NCI-H187 (cell line): ENCODE measurements at regions not wholly inside any gene's neighbourhood (a gene's known extent, or its start where the extent isn't known, plus 50 kb on each side); places are given as distances from the start of the nearest gene placed in this dataset.
"Not testable (repeated sequence)": the region's sequence is repeated elsewhere in the genome, so short reads cannot be mapped to it uniquely, and the experiment has no call there.

Experiments
- DNase-seq, 2 experiments: peaks; one replicate each; lab custom pipeline; 2025; lab: John Stamatoyannopoulos, UW

GRCh38 chr5:96101358-96102089 lies 139.9 kb upstream of the ELL2 start:
- no peak for DNase-seq

DNA sequence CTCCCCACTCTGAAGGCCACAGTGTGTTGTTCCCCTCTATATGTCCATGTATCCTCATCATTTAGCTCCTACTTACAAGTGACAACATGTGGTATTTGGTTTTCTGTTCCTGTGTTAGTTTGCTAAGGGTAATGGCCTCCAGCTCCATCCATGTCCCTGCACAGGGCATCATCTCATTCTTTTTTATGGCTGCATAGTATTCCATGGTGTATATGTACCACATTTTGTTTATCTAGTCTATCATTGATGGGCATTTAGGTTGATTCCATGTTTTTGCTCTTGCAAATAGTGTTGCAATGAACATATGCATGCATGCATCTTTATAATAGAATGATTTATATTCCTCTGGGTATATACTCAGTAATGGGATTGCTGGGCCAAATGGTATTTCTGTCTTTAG lies 135.8 kb upstream of the ELL2 start:
- DNase-seq, result not testable (repeated sequence)

- DNase-seq, result no peak
Measured at GRCh38 chr5:96096724-96097123, 135.1 kb upstream of the ELL2 start.

DNA sequence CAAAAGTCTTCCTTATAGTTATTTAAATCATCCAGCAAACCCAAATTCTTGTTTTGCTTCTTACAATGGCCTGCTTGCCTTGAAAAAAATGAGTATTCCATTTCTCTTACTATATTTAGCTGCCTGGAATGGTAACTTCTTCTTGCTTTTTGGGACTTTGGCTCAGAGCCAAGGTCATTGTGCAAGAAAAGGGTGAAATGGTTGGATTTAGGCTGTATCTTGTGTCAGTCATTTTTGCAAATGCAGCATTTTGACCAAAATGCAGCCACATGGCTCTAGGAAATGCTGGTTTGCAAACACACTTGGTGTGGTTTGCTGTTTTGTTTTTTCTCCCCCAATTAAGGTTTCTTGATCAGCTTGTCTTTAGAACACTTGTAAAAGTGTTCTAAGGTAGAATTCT lies 133.3 kb upstream of the ELL2 start:
- DNase-seq, result no peak

- no peak for DNase-seq
Measured at GRCh38 chr5:96093890-96094381, 132.3 kb upstream of the ELL2 start.

- DNase-seq, result no peak
Measured at GRCh38 chr5:96093340-96093739, 131.7 kb upstream of the ELL2 start.

DNA sequence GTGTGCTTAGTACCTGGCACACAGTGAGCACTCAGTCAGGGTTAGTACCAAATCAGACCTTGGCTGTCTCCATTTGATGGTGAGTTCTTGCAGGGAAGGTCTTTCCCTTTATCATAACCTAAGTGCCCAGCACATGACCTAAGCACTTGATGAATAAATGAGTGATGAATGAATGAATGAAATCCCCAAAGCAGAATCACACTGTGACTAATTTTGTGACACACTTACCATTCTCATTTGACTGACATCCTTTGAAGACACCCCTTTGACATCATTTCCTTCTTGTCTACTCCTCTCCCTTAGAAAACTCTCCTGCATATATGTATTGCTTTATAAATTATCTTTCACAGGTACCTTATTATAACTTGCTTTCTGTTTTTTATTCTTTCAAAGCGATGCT lies 130.2 kb upstream of the ELL2 start:
- DNase-seq, result no peak

DNA sequence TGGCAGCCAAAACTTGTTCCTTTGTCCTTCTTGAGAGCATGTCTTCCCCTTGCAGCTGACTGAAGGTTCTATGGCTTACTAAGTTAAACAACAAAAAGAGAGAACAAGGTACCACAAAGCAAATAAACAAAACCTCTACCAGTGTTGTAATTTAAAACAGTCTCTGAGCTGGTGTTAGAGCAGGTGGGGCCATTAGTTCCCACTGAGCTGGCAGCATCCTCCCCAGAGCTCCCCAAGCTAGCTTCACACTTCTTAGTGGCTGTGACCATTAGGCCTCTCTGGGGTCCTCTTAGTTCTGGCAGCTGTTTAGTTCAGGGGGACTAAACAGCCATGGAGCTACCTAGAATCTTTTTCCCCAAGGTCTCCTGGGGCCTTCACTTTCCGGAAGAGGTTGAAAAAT lies 128.6 kb upstream of the ELL2 start:
- DNase-seq, result no peak

DNA sequence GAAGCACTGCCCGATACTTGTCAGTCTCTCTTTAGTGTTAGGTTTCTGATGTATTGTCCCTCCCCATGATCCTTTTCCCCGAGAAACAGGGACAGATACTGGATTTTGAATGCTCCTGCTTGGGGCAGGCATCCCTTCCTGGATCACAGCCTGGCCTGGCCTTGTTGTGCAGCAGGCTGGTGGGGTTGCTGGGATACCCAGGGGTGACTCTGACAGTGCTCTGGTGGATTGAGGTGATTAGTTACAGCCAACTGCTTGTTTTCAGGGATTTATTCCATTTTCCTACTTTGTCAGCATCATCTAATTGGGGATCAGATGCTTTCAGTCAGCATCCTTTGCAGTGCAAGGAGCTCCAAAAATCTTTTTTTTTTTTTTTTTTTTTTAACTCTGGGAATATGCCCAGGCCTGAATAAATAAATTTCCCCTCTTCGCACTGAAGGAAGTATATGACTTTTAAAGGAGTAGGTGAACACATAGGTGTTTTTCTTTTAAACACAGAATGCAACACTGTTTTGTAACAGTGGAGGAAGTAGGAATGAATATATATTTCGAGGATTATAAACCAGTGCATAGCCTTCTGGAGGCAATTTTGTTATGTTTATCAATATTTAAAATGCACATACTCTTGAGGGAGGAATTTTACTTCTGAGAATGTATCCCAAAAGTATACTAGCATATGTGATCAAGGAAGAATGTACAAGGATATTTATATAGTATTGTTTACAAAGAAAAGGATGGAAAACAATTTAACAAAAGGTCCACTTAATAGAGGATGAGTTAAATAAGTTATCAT lies 127.3 kb upstream of the ELL2 start:
- no peak for DNase-seq

DNA sequence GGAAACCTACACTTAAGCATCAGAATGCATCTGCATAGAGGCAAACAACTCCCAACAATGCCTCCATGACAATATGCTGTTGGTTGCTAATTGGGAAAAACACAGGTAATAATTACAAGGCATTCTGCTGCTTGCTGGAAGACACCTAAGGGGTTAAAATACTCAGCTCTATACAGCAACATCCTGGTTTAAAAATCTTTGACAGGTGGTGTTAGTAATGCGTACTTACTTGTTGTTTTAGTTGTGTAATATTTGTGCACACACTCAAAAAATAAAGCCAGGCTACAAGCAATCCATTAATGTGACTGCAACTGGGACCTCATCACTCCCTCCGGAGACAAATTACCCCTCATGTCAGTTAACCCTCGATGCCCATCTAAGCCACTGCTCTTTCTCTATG lies 126.3 kb upstream of the ELL2 start:
- no peak for DNase-seq

GRCh38 chr5:96084874-96085506 lies 123.3 kb upstream of the ELL2 start:
- DNase-seq, result no peak

GRCh38 chr5:96083361-96083881 lies 121.8 kb upstream of the ELL2 start:
- no peak for DNase-seq

GRCh38 chr5:96081276-96081858 lies 119.7 kb upstream of the ELL2 start:
- DNase-seq, result no peak

DNA sequence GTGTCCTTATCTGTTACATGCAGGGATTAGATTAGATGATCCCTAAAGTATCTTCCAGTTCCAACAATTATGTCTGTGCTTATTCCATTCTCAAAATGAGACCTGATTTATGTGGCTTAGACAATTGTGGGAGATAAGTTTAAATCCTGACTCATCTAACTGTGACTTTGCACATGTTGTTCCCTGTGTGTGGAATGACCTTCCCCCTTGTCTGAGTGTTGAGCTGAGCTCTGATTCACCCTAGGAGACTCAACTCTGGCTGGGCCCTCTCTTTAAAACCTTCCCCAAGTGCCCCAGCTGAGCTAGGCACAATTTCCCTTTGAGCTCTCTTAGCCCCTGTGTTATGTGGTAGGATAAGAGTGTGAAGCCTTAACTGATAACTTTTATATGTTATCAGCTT lies 118.9 kb upstream of the ELL2 start:
- no peak for DNase-seq

- DNase-seq, result no peak
Measured at GRCh38 chr5:96079962-96080361, 118.3 kb upstream of the ELL2 start.

GRCh38 chr5:96079075-96079474 lies 117.4 kb upstream of the ELL2 start:
- DNase-seq, result no peak

GRCh38 chr5:96076451-96076850 lies 114.8 kb upstream of the ELL2 start:
- DNase-seq, result no peak

DNA sequence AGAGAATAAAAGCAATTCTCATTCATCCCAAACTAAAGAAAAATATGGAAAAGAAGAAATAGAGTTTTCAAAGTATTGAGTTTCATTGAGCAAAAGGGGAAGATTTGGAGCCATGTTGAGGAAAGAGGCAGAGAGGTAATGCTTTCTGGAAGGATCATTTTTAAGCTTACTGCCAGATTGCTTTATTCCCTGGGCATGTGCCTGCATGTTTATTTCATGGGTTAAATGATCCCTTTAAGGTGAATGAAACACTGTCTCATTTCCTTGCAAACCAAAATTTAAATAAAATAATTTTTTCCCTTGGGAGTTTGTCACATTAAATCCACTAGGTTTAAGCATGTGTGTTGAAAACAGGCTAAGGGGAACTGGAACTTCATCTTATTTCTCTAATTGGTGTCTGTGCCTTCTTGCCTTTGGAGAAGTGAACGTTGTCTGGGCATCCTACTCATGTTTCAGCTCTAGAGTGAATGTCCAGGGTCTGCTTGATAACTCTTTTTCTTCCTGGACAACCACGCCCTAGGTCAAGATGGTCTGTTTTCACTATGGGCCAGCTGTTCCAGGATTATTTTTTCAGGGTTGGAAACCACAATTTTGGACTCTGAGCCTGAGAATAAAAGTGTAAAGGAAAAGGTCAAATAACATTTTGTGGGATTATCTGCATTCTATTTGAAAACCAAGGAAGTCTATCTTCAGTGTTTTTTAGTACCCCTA lies 114.1 kb upstream of the ELL2 start:
- no peak for DNase-seq

- DNase-seq, result no peak
Measured at GRCh38 chr5:96074870-96075269, 113.2 kb upstream of the ELL2 start.

DNA sequence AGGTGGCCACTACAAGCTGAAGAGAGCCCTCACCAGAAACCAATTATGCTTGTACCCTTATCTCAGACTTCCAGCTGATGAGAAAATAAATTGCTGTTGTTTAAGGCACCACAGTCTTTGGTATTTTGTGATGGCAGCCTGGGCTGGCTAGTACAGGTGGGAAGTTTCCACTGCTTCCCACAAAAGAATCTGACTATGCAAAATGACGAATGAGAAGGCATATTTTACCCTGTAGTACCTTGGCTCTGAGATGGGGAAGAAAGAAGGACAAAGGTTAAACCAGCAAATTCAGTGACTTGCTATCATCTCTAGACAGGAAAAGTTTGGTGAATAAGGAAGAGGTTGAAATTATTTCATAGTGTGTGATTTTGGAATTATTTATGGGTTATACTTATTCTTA lies 112.8 kb upstream of the ELL2 start:
- DNase-seq, result no peak

DNA sequence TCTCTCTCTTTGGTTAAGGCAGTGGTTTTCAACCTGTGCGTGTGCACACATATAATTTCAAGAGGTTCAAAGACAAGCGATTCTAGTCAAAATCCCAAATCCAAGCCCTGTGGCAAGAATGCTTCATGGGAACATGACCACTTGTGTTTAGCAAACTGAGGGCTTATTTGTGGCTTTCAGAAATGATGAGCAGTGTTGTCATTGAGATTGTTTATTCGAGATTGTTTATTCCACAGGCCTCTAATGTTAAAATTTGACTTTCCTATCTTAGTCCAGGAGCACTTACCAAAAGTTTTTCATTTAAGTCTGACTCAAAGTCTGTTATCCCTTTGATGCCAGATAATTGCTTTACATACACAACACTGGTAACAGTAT lies 111.1 kb upstream of the ELL2 start:
- DNase-seq, result no peak
